ENCODE measurements at regions not wholly inside any gene's neighbourhood (a gene's known extent, or its start where the extent isn't known, plus 50 kb on each side); places are given as distances from the start of the nearest gene placed in this dataset.

DNA sequence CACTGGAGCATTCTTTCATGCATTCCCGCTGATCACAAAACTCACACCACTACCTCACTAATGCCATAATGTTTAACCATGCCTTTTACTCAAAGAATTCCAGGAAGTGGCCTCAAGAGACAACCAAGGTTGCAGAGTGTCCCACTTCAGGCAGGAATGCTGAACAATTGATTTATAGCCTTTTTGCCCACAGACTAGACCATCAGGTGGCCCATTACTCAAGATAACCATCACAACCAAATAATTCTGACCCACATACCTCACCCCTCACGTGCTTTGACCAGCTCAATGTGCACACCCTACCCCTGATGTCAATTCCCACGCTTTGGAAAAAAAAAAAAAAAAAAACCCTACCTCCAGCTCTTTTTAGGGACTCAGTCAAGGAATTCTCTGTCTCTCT is 220.6 kb upstream of the UFL1 start:
- TF ChIP-seq EZH2 (IDR thresholded peaks at IDR 0.05; ENCODE audit: low read depth, unreplicated experiment), result no peak
- TF ChIP-seq, protein P1, sequence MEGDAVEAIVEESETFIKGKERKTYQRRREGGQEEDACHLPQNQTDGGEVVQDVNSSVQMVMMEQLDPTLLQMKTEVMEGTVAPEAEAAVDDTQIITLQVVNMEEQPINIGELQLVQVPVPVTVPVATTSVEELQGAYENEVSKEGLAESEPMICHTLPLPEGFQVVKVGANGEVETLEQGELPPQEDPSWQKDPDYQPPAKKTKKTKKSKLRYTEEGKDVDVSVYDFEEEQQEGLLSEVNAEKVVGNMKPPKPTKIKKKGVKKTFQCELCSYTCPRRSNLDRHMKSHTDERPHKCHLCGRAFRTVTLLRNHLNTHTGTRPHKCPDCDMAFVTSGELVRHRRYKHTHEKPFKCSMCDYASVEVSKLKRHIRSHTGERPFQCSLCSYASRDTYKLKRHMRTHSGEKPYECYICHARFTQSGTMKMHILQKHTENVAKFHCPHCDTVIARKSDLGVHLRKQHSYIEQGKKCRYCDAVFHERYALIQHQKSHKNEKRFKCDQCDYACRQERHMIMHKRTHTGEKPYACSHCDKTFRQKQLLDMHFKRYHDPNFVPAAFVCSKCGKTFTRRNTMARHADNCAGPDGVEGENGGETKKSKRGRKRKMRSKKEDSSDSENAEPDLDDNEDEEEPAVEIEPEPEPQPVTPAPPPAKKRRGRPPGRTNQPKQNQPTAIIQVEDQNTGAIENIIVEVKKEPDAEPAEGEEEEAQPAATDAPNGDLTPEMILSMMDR (conservative IDR thresholded peaks at IDR 0.05; ENCODE audit: low read depth in 2 of 2), result no peak
- TF ChIP-seq, protein P2, sequence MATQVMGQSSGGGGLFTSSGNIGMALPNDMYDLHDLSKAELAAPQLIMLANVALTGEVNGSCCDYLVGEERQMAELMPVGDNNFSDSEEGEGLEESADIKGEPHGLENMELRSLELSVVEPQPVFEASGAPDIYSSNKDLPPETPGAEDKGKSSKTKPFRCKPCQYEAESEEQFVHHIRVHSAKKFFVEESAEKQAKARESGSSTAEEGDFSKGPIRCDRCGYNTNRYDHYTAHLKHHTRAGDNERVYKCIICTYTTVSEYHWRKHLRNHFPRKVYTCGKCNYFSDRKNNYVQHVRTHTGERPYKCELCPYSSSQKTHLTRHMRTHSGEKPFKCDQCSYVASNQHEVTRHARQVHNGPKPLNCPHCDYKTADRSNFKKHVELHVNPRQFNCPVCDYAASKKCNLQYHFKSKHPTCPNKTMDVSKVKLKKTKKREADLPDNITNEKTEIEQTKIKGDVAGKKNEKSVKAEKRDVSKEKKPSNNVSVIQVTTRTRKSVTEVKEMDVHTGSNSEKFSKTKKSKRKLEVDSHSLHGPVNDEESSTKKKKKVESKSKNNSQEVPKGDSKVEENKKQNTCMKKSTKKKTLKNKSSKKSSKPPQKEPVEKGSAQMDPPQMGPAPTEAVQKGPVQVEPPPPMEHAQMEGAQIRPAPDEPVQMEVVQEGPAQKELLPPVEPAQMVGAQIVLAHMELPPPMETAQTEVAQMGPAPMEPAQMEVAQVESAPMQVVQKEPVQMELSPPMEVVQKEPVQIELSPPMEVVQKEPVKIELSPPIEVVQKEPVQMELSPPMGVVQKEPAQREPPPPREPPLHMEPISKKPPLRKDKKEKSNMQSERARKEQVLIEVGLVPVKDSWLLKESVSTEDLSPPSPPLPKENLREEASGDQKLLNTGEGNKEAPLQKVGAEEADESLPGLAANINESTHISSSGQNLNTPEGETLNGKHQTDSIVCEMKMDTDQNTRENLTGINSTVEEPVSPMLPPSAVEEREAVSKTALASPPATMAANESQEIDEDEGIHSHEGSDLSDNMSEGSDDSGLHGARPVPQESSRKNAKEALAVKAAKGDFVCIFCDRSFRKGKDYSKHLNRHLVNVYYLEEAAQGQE (IDR thresholded peaks at IDR 0.05; ENCODE audit: unreplicated experiment), result no peak
- TF ChIP-seq POLR2AphosphoS5 (IDR thresholded peaks at IDR 0.05; ENCODE audit: low read depth), result no peak
- TF ChIP-seq, protein P3, sequence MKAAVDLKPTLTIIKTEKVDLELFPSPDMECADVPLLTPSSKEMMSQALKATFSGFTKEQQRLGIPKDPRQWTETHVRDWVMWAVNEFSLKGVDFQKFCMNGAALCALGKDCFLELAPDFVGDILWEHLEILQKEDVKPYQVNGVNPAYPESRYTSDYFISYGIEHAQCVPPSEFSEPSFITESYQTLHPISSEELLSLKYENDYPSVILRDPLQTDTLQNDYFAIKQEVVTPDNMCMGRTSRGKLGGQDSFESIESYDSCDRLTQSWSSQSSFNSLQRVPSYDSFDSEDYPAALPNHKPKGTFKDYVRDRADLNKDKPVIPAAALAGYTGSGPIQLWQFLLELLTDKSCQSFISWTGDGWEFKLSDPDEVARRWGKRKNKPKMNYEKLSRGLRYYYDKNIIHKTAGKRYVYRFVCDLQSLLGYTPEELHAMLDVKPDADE (IDR thresholded peaks at IDR 0.05), result no peak

All from GM23338 (cell line).